GM12874 (cell line): ENCODE measurements at regions not wholly inside any gene's neighbourhood (a gene's known extent, or its start where the extent isn't known, plus 50 kb on each side); places are given as distances from the start of the nearest gene placed in this dataset.

Experiments used
- TF ChIP-seq, protein P1 (sequence below): IDR thresholded peaks from 2 replicates; pipeline ENCODE4 v1.5.1; 2011; ENCODE audit warnings: low read depth, mild to moderate bottlenecking, control low read depth, low read length, moderate library complexity; ENCODE audit not compliant: insufficient read depth

DNA sequence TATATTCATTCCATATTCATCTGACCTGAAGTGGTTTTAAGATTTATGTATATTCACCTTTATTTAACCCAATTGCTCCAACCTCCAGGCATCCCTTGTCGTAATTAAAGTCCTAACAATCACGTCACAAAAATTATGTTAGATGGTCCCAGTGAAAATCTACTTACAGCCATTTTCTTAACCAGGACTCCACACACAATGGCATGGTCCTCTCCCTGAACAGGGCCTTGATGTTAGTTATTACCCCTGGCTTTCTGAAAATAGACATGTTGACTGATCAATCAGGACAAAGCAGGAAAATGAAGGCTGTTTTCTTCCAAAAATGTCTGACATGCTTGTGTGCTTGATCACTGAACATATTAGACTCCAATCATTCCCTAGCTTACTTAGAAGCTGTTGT, 542.7 kb upstream of the SLITRK5 start:
- TF ChIP-seq, protein P1, sequence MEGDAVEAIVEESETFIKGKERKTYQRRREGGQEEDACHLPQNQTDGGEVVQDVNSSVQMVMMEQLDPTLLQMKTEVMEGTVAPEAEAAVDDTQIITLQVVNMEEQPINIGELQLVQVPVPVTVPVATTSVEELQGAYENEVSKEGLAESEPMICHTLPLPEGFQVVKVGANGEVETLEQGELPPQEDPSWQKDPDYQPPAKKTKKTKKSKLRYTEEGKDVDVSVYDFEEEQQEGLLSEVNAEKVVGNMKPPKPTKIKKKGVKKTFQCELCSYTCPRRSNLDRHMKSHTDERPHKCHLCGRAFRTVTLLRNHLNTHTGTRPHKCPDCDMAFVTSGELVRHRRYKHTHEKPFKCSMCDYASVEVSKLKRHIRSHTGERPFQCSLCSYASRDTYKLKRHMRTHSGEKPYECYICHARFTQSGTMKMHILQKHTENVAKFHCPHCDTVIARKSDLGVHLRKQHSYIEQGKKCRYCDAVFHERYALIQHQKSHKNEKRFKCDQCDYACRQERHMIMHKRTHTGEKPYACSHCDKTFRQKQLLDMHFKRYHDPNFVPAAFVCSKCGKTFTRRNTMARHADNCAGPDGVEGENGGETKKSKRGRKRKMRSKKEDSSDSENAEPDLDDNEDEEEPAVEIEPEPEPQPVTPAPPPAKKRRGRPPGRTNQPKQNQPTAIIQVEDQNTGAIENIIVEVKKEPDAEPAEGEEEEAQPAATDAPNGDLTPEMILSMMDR: no peak

DNA sequence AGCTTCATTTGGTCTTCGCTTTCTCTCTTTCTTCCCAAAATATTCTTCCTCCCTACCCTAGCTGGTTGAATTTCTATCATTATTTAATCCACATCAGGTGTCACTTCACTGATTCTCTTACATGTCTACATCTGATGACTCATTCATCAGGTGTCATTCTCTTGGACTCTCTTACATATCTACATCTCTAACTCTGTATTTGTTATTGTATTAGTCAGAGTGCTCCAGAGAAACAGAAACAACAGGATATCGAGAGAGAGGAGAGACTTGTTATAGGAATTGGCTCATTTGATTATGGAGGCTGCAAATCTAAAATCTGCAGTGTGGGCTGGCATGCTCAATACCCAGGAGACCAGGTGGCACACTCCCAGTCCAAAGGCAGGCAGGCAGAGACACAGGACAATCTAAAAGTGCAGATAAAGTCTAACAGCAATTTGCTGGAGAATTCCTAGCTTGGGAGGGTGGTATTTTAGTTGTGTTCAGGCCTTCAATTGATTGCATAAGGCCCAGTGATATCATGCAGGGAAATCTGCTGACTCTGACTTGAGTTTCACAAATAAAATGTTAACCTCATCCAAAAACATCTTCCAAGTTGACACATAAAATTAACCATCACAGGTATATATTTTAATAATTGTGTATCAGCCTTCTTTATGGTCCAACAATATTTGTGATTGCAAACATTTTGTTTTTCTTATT, 541.4 kb upstream of the SLITRK5 start:
- TF ChIP-seq, protein P1: no peak

DNA sequence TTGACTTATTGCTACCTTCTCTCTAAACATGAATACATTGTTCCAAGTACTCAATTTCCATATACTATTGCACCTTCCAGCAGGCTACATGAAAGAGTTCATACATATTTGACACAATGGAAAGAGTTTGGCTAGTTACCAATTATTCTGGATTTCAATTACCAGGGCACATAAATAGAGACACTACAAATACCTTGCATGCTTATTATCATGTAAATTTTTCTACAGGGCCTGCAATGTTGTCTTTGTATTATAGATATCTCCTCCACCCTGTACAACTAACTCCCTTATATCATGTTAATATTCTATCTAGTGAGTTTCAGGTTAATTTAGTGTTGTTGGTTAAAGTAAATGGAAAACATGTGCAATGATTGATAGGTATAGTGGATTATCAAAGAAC, 540.7 kb upstream of the SLITRK5 start:
- TF ChIP-seq, protein P1: no peak

DNA sequence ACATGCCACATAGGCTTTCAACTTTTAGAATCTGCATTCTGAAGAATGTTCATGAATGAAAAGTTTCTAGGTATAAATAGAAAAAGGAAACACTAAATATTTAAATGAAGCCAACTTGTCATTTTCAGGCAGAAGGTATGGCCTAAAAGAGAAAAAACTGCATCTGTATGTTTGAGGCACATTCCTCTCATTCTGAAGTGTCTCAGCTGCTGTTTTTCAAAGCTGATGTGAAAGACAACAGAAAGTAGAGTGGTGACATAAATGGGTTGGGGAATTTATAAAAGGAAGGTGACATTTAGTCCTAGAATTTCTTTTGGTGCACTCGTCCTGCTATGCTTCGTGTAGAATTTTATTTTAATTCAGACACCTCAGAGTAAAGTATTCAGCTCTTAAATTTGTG, 539.6 kb upstream of the SLITRK5 start:
- TF ChIP-seq, protein P1: no peak

DNA sequence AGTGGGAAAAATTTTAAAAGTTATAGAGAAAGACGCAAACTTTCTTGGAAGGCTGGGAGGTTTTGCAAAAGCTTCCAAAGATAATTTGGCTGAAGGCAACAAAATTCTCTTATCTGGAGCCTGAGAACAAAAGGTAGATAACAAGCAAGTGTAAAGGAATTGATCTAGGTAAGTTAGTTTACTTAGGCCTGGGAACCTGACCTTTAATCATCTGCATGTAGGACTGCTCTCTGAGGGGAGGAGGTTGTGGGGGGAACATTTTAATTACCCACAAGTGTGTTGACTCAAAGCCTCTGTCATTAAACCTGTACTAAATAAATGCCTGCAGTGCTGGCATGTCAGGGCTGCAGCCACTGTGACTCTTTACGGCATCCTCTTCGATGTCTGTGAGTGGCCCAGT, 532.3 kb upstream of the SLITRK5 start:
- TF ChIP-seq, protein P1: no peak

DNA sequence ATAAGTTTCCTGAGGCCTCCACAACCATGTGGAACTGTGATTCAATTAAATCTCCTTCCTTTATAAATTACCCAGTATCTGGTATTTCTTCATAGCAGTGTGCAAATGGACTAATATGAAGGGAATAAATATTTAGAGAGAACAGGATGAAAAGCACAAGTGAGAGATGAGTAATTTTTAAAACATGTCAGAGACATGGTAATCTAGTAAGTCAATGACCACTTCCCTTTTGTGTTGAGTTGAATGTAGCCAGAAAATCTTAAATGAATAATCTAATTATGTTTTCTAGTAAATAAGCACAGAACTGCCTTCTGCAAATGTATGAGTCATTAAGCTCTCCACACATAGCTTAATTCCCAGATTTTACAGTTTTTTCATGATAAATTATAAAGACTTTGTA, 524.1 kb upstream of the SLITRK5 start:
- TF ChIP-seq, protein P1: no peak

DNA sequence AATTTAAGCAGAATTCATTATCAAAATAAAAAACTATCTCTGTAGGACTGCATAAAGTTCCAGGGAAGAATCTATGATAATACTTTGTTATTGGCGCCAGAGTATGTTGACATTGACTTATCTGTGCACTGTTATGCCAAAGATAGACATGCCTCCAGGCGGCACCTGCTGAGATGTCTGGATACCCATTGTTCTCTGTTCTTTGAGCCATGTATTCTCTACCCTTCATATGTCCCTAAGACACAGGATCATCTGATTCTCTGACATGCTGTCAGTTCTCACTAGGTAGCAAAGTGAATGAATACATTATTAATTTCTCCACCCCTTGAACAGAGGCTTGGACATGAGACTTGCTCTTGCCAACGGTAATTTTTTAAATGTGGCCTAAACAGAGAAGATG, 517.8 kb upstream of the SLITRK5 start:
- TF ChIP-seq, protein P1: no peak
